ENCODE measurements at regions not wholly inside any gene's neighbourhood (a gene's known extent, or its start where the extent isn't known, plus 50 kb on each side); places are given as distances from the start of the nearest gene placed in this dataset.

DNA sequence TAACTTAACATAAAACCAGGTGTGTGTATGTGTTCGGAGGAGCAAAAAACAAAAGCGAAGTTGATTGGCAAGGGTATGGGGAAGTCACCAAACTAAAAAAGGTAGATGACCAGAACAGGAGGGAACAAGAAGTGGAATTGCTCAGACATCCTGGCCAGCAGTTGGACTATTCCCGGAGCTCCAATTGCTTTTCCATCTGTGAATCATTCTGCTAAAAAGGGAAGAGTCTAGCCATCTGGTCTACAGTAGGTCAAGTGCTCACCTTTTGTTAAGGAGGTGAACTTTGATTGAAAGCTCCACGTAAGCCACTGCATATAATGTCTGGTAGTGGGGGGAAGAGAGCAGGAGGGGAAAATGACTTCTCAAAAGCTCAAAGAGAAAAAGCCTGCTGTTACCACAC lies 50.0 kb upstream of the BET1 start:
- no peak for DNase-seq (ENCODE audit: low read depth in 3 of 3, low spot score in 1 of 3)

DNA sequence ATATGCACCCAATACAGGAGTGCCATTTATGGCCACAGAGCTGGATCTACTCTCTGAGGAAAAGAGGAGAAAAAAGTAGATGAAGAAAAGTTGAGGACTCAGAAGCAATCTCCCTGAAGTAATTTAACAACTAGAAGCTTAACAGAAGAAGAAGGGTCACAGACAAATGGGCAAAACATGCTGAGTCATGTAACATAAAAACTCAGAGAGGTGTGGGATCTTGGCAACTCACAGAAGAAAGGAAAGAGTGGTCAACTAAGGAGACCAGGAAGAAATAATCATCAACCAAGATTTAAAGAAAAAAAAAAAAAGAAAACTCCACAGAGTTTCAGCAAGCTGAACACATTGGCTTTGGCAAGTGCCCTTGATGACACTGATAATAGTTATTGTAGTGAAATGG lies 51.8 kb upstream of the BET1 start:
- DNase-seq (ENCODE audit: low read depth in 3 of 3, low spot score in 1 of 3) = no peak

DNA sequence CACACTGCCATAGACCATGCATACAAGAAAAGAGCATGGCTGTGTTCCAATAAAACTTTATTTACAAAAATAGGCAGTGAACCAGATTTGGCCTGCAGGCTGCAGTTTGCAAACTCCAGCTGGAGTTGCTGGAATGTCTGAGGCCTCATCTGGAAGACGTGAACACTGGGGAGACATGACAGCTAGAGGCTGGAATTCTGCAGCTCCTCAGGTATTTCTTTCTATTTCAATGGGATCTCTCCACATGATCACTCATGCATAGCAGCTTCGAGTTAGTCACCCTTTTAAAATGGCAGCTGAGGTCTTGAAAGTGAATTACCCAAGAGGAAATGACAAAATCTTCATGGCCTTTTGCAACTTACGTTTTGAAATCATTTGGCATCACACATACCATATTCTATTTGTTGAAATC lies 52.6 kb upstream of the BET1 start:
- no peak for DNase-seq (ENCODE audit: low read depth in 3 of 3, low spot score in 1 of 3)

DNA sequence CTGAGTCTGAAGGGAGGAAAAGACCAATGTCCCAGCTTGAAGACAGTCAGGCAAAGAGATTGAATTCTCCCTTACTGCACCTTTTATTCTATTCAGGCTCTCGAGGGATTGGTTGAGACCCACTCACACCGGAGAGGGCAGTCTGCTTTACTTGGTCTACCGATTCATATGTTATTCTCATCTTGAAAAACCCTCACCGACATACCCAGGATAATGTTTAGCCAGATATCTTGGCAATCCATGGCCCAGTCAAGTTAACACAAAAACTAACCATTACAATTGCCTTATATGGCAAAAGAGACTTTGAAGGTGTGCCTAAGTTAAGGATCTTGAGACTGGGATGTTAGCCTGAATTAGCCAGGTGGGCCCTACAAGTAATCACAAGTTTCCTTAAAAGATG lies 53.8 kb upstream of the BET1 start:
- no peak for DNase-seq (ENCODE audit: low read depth in 3 of 3, low spot score in 1 of 3)

DNA sequence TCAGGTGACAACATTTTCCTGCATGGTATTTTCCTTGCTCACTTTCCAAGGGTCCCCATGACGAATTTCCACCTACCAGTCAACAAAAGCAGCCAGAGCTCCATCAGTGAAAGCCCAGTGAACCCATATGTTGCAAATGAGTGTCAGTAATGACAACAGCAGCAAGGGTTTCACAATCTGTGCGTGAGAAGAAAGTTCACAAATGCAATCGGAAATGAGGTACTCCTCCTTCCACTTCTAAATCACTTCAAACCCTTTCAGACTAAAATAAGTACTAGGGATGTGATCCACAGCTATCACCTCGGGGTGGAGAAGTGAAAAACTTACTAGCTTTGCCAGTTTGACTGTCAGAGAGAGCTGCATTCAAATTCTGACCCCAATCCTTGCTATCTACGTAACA lies 55.6 kb upstream of the BET1 start:
- DNase-seq (ENCODE audit: low read depth in 3 of 3, low spot score in 1 of 3) = no peak

- no peak for DNase-seq (ENCODE audit: low read depth in 3 of 3, low spot score in 1 of 3)
These were observed 56.6 kb upstream of the BET1 start for GRCh38 chr7:94060752-94061151.

GRCh38 chr7:94061326-94061725 lies 57.2 kb upstream of the BET1 start:
- DNase-seq (ENCODE audit: low read depth in 3 of 3, low spot score in 1 of 3) = no peak

DNA sequence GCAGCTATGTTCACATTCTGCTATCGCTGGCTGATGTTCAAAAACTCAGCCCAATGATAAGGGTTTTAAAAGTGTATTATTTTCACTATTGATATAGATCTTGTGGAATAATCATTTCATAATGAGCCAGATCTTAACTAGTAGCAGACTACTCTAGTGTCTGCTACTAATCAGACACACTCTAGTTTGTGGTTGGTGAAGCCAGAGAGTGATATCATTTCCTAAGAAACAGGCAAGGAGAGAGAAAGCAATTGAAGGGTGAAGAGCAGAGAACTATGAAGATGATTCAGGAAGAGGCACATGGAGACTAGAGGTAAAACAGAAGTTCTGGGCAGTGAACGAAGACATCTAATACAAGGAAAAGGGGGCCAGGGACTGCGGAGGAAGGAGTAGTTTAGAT lies 58.2 kb upstream of the BET1 start:
- no peak for DNase-seq (ENCODE audit: low read depth in 3 of 3, low spot score in 1 of 3)

- no peak for DNase-seq (ENCODE audit: low read depth in 3 of 3, low spot score in 1 of 3)
These were observed 60.5 kb upstream of the BET1 start for GRCh38 chr7:94064541-94065191.

GRCh38 chr7:94067047-94067446 lies 62.9 kb upstream of the BET1 start:
- no peak for DNase-seq (ENCODE audit: low read depth in 3 of 3, low spot score in 1 of 3)

- no peak for DNase-seq (ENCODE audit: low read depth in 3 of 3, low spot score in 1 of 3)
These were observed 63.4 kb upstream of the BET1 start for GRCh38 chr7:94067506-94067905.

DNA sequence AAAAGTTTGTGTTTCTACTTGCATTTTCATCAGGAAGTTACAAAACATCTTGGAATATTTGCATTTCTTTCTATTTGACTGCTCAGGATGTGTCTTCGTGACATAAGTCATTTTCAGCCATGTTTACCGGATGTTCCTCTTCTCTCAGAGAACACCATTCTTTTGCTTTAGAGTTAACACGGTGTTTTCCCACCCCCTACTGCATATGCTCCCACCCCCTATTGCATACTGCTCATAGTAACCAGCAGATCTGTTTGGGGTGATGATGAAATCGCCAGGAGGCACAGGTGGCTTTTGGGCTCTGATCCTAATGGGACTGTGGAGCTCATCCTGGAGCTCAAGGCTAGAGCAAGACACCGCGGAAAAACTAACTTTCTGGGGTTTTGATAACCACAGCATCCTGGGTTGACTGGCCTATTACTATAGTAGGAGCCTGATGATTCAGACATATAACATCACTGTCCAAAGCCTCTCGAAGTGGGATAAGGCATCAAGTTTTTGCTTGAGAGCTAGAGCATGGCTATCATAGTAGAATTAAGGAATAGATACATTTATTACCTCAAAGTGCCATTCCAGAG lies 65.1 kb upstream of the BET1 start:
- DNase-seq (ENCODE audit: low read depth in 3 of 3, low spot score in 1 of 3) = no peak

DNA sequence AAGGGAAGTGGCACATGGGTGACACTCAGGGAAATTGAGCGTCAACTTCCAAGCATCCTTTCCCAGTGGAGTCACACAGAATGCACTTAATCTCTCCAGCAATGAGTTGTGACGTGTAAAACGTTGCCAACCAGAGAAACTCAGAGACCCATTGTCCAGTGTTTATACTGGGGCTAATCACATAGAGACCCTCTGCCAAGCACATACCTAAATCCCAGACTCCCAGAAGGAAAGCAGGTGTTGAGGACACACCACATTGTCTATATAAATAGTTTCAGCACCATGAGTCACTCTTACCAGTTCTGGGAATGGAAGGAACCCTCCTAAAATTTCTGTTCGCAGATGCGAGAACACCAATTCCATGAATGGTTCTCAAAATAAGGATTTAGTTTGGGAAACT lies 76.4 kb upstream of the BET1 start:
- DNase-seq (ENCODE audit: low read depth in 3 of 3, low spot score in 1 of 3) = no peak

DNA sequence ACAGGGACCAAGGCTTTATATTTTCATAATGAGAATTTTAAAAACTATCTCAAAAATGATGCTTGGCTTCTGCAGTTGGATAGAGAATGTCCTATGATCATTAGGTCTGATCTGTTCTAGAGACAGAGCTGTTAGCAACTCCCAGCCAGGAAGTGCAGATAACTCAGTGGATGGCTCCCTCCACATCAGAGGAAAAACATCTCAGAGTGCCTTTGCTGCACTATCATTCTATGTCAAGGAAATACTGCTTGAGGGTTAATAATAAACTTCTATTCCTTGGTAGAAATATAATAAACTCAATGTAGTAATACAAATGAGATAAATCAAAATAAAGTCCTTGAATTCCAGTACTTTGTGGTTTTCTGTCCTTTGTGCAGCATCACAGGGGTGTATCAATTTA lies 78.0 kb upstream of the BET1 start:
- DNase-seq (ENCODE audit: low read depth in 3 of 3, low spot score in 1 of 3) = no peak

DNA sequence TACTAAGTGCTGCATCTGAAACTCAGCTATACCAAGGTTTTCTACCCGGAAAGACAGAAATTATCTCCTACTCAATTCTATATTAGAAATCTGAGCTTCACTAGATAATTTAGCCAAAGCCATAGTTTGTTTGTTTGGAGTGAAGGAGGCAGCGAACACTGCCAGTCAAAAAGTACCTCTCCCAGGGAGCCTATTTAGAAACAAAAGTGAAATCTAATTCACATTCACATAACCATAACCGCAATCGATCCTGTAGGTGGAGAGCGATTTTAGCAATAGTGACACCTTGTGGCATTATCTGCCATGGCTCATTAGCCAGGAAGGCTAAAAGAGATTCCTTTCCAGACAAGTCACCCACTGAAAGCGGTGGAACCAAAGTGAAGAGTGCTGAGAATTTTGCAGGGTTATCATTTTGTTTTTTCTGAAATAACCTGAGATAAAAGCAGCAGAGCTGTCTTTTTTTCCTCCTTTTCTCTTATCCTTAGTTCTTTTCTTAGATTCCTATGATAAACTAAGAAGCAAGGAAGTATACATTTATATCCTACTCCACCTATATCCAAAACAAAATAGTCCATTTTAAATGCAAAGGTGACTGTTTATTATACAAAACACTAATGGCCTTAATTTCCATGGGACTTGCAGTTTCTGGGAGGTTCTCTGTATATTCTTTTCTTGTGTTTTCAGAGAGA lies 83.7 kb upstream of the BET1 start:
- peak in 1 of 3 donors; percentile 4 for DNase-seq (ENCODE audit: low read depth in 3 of 3, low spot score in 1 of 3)

GRCh38 chr7:94088560-94088959 lies 84.4 kb upstream of the BET1 start:
- DNase-seq (ENCODE audit: low read depth in 3 of 3, low spot score in 1 of 3) = no peak

DNA sequence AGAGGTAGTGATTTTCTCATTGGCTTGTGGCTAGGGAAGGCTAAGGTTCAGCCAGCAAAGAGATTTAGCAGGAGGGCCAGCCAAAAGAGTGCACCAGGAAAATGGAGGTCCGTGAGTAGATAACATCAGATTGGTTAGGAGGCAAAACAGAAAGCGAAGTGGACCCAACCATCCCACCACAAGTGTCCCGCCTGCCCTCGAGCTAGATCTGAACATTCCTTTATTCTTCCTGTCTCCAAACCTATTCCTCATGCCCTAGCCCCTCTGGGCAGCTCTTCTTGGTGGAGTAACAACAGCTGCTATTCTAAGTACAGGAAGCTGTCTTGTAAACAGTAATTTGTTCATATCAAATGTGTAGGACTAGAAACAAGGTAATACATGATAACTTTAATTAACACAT lies 85.7 kb upstream of the BET1 start:
- no peak for DNase-seq (ENCODE audit: low read depth in 3 of 3, low spot score in 1 of 3)

GRCh38 chr7:94092980-94093379 lies 88.8 kb upstream of the BET1 start:
- DNase-seq (ENCODE audit: low read depth in 3 of 3, low spot score in 1 of 3) = no peak

DNA sequence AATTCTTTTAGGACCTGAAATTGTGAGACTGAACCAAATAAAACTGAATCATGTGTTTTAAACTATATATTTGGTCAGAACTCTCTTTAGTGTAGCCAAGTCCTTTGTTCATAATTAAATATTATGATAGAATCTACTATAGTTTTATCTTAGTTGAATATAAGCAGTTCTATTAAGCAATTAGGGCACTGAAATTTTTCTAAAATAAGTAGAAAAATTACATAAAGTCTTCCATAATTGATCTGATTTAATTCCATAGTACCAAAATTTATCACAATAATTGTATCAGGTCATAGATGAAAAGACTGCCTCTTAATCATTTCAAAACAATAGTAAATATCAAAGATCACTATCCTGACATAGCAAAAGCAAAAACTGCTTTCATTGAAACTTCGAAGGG lies 90.1 kb upstream of the BET1 start:
- no peak for DNase-seq (ENCODE audit: low read depth in 3 of 3, low spot score in 1 of 3)

GRCh38 chr7:94095316-94096009 lies 91.3 kb upstream of the BET1 start:
- no peak for DNase-seq (ENCODE audit: low read depth in 3 of 3, low spot score in 1 of 3)

- no peak for DNase-seq (ENCODE audit: low read depth in 3 of 3, low spot score in 1 of 3)
These were observed 95.5 kb upstream of the BET1 start for GRCh38 chr7:94099679-94100078.

DNA sequence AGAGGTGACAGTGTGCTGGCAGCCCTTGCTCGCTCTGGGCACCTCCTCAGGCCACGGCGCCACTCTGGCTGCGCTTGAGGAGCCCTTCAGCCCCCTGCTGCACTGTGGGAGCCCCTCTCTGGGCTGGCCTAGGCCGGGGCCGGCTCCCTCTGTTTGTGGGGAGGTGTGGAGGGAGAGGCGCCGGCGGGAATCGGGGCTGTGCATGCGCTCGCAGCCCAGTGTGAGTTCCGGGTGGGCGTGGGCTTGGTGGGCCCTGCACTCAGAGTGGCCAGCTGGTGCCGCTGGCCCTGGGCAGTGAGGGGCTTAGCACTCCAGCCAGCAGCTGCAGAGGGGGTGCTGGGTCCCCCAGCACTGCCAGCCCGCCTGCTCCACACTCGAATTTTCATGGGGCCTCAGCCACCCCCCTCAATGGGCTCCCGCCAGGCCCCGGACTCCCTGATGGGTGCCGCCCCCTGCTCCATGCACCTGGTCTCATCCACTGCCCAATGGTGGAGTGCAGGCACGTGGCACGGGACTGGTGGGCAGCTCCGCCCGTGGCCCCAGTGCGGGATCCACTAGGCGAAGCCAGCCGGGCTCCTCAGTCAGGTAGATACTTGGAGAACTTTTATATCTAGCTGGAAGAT lies 96.7 kb upstream of the BET1 start:
- no peak for DNase-seq (ENCODE audit: low read depth in 3 of 3, low spot score in 1 of 3)
